Endothelial cell (in vitro differentiated cells): ENCODE measurements at regions not wholly inside any gene's neighbourhood (a gene's known extent, or its start where the extent isn't known, plus 50 kb on each side); places are given as distances from the start of the nearest gene placed in this dataset.

ENCODE experiments used
- DNase-seq: peaks from one replicate; pipeline ENCODE4 v3.0.0; 2021; ENCODE audit warnings: low spot score
- H3K27ac Mint-ChIP-seq: one replicate; pipeline ENCODE4 v1.8.0; 2021; ENCODE audit warnings: mixed read lengths, inconsistent platforms; ENCODE audit not compliant: unreplicated experiment
- H3K27me3 Mint-ChIP-seq: one replicate; pipeline ENCODE4 v1.8.0; 2021; ENCODE audit warnings: mild to moderate bottlenecking, moderate library complexity, mixed read lengths, inconsistent platforms; ENCODE audit not compliant: unreplicated experiment
- H3K36me3 Mint-ChIP-seq: one replicate; pipeline ENCODE4 v1.8.0; 2021; ENCODE audit warnings: mild to moderate bottlenecking, low read depth, mixed read lengths, inconsistent platforms; ENCODE audit not compliant: unreplicated experiment
- H3K4me1 Mint-ChIP-seq: one replicate; pipeline ENCODE4 v1.8.0; 2021; ENCODE audit warnings: mild to moderate bottlenecking, mixed read lengths, inconsistent platforms; ENCODE audit not compliant: unreplicated experiment
- H3K4me3 Mint-ChIP-seq: one replicate; pipeline ENCODE4 v1.8.0; 2021; ENCODE audit warnings: mild to moderate bottlenecking, mixed read lengths, inconsistent platforms; ENCODE audit not compliant: unreplicated experiment
- H3K9me3 Mint-ChIP-seq: one replicate; pipeline ENCODE4 v1.8.0; 2021; ENCODE audit warnings: mixed read lengths, inconsistent platforms; ENCODE audit not compliant: unreplicated experiment
- TF ChIP-seq, protein P1 (sequence below): fragments of 200-600 bp; sonication (generic); IDR thresholded peaks from one replicate; pipeline ENCODE4 v1.5.0; 2021; ENCODE audit warnings: antibody characterized with exemption; ENCODE audit not compliant: unreplicated experiment

DNA sequence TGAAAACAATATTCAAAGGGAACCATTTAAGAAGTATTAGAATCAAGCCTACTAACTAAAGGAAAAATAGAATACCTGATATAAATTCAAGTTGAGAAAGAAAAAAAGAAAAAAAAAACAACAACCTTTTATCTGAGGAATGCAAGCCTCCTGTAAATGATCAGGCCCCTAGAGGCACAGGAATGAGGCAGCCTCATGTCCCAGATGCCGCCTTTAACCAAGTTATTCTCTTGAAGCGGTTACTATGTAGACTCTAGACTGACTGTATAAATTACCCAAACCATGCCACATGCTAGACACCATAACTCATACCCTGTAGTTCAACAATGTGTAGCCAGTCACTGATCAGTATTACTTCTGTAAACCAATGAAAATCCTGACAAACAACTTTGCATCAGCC lies 929.6 kb downstream of the TAF11L14 start:
- TF ChIP-seq, protein P1, sequence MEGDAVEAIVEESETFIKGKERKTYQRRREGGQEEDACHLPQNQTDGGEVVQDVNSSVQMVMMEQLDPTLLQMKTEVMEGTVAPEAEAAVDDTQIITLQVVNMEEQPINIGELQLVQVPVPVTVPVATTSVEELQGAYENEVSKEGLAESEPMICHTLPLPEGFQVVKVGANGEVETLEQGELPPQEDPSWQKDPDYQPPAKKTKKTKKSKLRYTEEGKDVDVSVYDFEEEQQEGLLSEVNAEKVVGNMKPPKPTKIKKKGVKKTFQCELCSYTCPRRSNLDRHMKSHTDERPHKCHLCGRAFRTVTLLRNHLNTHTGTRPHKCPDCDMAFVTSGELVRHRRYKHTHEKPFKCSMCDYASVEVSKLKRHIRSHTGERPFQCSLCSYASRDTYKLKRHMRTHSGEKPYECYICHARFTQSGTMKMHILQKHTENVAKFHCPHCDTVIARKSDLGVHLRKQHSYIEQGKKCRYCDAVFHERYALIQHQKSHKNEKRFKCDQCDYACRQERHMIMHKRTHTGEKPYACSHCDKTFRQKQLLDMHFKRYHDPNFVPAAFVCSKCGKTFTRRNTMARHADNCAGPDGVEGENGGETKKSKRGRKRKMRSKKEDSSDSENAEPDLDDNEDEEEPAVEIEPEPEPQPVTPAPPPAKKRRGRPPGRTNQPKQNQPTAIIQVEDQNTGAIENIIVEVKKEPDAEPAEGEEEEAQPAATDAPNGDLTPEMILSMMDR = no peak
- H3K9me3 Mint-ChIP-seq = no peaks in the 10 kb centered on the region
- no peak overlapping the region for H3K4me3 Mint-ChIP-seq
- no peak overlapping the region for H3K27ac Mint-ChIP-seq
- no peaks in the 10 kb centered on the region for H3K36me3 Mint-ChIP-seq
- no peak for DNase-seq
- H3K27me3 Mint-ChIP-seq = peaks cover 3% of the 10 kb centered on the region
- H3K4me1 Mint-ChIP-seq = no peaks in the 10 kb centered on the region

DNA sequence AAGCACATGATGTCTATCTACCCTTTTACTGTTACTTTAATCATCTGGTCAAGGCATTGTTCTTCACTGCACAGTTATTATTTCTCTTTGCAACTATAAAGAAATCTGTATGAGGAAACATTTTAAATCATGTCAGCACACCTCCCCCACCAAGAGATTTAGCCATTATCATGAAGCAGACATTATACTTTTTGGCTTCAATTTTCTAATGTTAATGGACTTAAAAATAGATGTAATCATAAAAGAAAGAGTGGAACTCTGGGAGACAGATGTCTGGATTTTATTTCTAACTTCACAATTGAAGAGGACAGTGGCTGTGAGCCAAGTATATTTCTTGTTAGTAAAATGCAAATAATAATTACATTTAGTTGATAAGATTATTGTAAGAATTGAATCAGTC lies 932.4 kb downstream of the TAF11L14 start:
- Mint-ChIP-seq H3K4me3 (no peak overlapping the region), H3K4me1 (no peaks in the 10 kb centered on the region), H3K36me3 (no peaks in the 10 kb centered on the region), H3K27me3 (peaks cover 3% of the 10 kb centered on the region), H3K9me3 (no peaks in the 10 kb centered on the region), H3K27ac (no peak overlapping the region)
- TF ChIP-seq, protein P1 = no peak
- DNase-seq = no peak

DNA sequence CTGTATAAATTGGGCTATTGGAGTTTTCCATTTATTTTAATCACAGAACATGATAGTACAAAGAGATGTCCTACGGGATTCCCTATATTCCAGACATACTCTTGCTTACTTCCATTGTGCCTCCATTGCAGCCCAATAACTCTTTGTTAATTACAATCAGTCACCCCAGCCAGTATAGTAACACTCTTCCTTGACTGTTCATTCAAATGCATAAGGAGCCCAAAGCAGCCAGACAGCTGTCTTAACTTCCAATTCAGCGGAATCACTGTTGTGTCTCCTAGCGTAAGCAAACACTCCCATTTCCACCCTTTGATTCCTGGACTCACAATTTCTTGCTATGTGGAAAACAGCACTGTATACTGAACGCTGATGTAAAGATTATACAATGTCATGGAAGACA lies 942.3 kb downstream of the TAF11L14 start:
- no peaks in the 10 kb centered on the region for H3K4me1 Mint-ChIP-seq

DNA sequence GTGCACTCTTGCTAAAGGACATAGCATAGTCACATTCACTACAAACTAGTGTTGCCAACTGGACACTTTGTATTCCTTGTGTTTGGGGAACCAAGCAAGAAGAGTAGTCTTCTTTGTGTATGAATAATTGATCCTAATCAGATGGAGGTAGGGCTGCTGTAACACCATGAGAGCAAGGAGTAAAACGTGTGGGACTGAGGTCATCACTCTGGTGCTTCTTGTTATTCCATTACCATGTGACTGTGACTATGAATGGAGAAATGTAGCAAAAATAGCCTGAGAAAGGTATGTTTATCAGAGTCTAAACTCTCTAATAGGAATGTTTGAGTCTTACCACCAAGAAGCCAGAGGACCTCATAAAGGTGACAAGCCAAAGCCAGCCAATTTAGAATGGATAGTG lies 966.9 kb downstream of the TAF11L14 start:
- H3K36me3 Mint-ChIP-seq = no peaks in the 10 kb centered on the region
- no peak for DNase-seq
- H3K9me3 Mint-ChIP-seq = no peaks in the 10 kb centered on the region
- peaks cover 2% of the 10 kb centered on the region for H3K4me1 Mint-ChIP-seq
- no peak overlapping the region for H3K27ac Mint-ChIP-seq
- no peak overlapping the region for H3K4me3 Mint-ChIP-seq
- H3K27me3 Mint-ChIP-seq = peaks cover 2% of the 10 kb centered on the region
- TF ChIP-seq, protein P1 = no peak

More for the DNA sequence above, 942.3 kb downstream of the TAF11L14 start:
- no peaks in the 10 kb centered on the region for H3K36me3 Mint-ChIP-seq
- TF ChIP-seq, protein P1 = no peak
- H3K27ac Mint-ChIP-seq = no peak overlapping the region
- H3K9me3 Mint-ChIP-seq = no peaks in the 10 kb centered on the region
- no peak overlapping the region for H3K4me3 Mint-ChIP-seq
- H3K27me3 Mint-ChIP-seq = no peaks in the 10 kb centered on the region
- no peak for DNase-seq

DNA sequence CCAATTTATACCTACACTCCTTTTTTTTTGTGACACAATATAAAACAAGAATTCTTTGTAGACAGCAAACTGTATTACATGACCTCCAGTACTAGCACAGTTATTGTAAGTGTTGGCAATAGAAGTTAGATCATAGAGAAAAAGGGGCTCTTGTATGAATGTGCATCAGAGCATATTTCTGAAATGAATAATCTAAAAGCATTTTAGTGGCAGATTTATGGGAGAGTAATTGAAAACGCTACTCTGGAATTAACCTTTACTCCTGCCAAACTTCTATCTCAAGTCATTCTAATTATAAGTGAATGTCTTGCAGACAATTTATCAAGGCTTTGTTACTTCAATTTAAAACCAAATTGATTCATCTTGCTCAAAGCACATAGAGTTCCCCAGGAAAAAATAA lies 968.1 kb downstream of the TAF11L14 start:
- H3K27me3 Mint-ChIP-seq = peaks cover 2% of the 10 kb centered on the region
- no peak overlapping the region for H3K4me3 Mint-ChIP-seq
- TF ChIP-seq, protein P1 = no peak
- no peak overlapping the region for H3K27ac Mint-ChIP-seq
- H3K9me3 Mint-ChIP-seq = no peaks in the 10 kb centered on the region
- no peaks in the 10 kb centered on the region for H3K36me3 Mint-ChIP-seq
- DNase-seq = no peak
- H3K4me1 Mint-ChIP-seq = no peaks in the 10 kb centered on the region
